GM18508 (cell line): ENCODE measurements at regions not wholly inside any gene's neighbourhood (a gene's known extent, or its start where the extent isn't known, plus 50 kb on each side); places are given as distances from the start of the nearest gene placed in this dataset.

Source experiments
- ATAC-seq: cut with Tn5 transposase; IDR thresholded peaks from one replicate; pipeline ENCODE4 v1.9.1; 2021; ENCODE audit warnings: moderate number of reproducible peaks; ENCODE audit not compliant: insufficient read depth, unreplicated experiment

DNA sequence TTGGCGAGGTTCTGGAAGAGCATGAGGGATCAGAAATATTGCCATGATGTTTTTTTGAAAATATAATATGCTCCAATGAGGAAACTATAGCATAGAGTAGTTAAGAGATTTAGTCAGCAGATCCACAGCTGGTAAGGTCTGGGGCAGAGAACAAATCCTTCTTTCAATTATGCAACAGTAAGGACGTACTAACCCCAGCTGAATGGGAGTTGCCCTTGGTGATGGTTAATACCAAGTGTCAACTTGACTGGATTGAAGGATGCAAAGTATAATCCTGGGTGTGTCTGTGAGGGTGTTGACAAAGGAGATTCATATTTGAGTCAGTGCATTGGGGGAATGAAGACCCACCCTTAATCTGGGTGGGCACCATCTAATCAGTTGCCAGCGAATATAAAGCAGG is 745.5 kb upstream of the NRSN1 start:
- no peak for ATAC-seq

DNA sequence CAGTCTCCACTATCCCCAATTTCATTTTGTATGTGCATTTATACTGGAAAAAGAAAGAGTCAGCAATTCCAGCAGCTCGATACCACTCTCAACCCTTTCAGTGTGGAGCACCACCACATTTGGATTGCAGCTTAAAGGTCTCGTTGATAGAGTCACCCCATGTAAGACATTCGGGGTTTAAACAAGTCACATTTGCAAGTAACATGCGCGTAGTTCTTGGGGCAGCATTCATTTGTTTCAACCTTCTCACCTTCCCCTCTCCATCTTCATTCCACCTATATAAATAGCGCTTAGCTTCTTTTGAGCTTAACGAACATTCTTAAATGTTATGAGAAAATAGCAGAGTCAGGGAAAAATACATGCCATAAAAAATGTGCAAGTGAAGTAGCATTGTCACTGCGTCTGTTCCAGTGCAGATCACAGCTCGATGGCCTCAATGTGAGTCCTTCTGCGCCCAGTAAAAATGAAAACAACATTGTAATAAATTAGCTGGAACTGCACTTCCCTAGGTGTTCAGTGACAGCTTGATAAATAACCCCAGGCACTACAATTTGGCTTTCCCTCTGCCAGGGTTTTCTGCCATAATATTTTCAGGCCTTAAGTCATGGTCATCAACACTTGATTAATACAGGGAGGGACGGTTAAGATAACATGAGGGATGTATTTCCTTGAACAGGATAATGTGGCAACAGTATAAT is 737.8 kb upstream of the NRSN1 start:
- ATAC-seq, result no peak

DNA sequence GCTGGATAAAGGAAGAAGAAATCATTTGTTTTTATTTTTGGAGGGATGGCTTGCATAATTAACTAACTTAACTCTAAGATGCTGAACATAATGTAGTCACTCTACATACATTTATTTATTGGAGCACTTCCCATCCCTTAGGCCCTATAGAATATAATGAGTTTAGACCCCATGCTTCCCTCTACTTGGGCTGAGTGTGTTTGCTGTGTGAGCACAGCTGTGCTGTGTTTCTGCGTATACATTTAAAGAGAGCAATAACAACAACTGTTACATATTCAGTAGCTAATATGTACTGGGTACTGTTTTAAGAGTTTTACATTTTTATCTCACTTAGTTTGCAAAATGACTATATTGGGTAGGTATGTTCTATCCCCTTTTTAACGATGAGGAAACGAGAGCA is 736.6 kb upstream of the NRSN1 start:
- no peak for ATAC-seq

DNA sequence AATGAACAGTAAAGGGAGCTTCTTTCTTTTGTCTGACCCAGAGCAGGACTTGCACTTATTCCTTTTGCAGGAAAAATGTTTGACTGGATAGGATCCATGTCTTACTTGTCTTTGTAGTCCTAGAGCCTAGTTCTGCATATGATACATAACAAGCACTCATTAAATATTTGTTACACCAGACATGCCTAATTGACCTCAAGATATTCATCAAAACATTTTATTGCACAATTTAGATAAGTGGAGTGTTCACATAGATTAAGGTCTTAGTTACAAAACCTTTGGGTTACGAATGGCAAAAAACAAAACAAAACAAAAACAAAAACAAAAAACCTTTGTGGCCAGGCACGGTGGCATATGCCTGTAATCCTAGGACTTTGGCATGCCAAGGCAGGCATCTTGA is 735.8 kb upstream of the NRSN1 start:
- ATAC-seq, result no peak

DNA sequence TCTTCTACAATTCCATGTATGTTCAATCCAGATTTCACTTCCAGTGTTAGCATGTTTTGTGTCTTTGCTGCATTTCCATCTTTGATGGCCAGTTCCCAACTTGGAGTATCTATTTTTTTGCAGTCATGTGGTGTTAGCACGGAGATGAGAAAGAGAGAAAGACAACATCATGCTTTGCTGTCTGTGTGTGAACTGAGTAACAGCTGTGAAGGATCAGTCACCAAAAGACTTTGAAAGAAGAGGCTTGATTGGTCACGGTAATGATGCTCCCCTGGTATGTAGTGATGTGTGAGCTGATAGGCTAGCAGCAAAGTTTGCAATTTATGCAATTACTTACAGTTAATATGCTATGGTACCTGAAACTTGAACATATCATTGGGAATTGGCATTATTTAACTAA is 731.3 kb upstream of the NRSN1 start:
- no peak for ATAC-seq

DNA sequence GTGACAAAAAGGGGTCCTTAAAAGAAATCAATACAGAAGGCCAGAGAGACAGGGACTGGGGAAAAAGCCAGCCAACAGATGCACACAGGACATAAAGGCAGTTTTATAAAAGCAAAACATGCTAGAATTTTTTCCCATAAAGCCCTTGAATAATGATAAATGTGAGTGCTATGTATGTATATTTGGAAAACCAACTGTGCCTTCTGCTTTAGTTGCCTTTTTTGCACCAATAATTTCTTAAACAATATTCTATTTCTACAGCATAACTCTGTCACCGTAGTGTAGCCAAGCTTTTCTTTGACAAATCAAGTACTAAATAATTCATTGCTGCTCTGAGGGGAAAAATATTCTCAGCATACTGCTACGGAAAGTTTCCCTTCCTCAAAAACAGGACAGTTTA is 730.6 kb upstream of the NRSN1 start:
- ATAC-seq, result no peak

DNA sequence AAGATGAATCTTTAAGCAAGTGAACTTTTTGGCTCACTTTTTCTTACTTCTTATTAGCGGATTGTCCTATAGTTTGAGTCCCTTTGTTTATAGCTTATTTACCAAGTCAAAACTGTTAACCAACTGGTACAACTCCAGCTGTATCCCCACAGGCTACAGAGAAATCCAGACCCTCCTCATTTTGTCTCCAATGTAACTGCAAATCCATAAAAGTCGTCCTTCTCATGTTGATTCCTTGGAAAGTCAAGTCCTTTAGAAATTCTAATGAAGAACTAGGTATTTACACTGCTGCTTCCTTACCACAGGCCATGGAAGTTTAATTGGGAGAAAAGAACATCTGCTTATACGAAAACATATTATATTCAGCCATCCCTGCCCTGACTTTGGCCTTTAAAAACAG is 729.1 kb upstream of the NRSN1 start:
- ATAC-seq, result no peak

DNA sequence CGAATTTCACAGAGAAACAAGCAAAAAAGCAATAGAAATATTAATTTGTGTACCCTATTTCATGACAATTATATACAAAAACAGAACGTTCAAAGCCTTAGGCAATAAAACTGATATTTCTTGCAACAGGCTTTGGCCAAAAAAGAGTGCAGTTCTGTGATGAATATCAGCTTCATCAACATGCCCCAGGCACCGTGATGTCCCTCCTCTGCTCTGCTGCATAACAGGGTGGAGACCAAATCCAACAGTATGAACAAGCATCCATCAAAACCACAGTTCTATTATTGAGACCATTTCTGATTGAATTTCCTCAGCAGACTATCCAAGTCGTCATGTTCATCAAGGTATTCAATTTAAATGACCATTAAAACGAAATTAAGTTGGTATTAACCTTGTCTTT is 722.6 kb upstream of the NRSN1 start:
- ATAC-seq, result no peak

DNA sequence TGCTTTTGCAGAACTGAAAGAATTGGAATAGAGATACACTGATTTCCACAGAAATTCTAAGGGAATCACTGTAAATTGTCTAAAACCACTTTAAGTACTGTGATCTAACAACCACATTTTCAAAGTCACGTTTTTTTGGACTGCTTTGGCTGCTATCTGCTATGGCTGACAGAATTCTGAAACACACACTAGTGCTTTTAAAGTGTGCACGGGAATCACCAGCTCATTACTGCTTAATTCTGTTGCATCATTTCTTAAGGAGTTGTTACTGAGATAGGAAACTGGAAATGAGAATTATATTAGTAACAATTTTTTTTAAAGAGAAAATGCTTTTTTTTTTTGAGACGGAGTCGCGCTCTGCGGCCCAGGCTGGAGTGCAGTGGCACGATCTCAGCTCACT is 716.5 kb upstream of the NRSN1 start:
- ATAC-seq, result no peak

DNA sequence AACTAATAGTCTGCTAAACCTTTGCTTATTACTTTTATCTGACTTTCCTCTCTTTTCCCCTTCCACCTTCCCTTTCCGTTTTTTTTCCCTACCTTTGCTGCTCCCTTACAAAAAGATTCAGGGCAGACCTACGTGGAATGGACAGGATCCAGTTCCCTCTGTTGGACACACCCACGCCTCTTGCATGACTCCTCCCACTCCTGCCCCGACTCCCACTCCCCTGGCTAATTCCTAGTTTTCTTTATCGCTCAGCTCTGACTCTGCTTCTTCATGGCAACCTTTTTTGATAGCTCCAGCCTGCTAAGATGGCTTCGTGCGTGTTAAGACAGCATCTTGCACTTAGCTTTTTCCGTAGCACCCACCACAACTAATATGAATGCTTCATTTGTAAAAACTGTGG is 715.6 kb upstream of the NRSN1 start:
- no peak for ATAC-seq

DNA sequence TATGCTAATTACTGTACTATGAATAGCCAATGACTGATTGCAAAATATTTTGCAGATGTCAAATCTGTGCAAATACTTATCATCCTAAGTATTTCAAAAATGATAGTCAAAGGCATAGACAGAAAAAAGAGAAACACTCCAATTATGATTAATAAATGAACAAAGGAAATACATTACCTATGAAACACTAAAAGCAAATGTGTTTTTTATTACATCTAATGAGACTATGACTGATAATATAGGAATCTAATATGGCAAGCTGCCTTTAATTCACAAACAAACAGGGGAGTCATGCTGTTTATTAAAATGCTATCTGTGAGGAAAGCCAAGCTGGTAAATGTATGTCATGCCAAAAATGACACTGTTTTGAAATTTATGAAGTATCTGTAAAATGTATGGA is 713.2 kb upstream of the NRSN1 start:
- no peak for ATAC-seq

DNA sequence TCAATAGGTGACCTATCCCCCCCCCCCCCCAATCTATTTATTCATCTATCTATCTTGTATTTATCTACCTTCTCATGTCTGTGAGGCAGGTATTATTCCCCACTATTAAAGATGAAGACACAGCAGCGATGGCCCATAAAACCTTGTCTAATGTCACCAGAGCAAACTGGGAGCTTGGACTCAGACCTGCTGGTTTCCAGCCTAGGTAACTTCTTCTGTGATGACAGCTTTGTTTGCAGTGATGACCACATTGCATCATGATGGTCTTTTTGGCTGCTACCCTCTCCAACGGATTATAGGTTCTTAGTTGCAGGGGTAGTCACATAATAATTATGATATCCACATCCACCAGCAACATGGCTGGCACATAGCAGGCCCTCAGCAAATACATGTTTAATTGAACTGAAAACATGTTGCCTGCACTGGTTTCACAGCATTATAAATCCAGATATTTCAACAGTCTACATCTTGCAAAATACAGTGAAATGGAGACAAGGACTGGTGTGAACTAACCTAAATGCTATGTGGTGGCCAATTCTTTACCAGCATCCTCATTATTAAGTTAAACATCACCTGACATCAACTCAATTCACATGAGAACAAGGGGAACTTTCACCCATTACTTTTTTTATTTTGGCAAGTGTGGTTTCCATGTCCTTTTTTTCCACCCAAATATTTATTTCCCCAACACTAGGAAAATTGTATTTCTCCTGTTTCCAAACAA is 712.5 kb upstream of the NRSN1 start:
- ATAC-seq, result no peak

DNA sequence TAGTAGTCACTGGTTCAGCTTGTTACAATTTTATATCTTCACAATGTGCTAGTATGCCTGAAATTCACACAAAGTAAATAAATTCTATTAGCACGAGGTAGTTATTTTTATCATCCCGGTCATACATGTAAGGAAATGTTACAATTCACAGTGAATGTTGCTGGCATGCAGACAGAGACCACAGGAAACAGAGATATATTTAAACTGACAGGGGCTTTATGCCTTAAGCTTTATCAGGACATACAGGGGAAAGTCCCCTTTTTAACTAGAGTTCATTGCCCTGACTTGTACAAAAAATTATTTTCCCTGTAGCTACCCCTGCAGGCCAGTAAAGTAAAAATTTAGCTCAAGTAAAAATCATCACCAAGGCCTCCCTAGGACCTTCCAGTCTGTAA is 712.0 kb upstream of the NRSN1 start:
- ATAC-seq, result no peak

DNA sequence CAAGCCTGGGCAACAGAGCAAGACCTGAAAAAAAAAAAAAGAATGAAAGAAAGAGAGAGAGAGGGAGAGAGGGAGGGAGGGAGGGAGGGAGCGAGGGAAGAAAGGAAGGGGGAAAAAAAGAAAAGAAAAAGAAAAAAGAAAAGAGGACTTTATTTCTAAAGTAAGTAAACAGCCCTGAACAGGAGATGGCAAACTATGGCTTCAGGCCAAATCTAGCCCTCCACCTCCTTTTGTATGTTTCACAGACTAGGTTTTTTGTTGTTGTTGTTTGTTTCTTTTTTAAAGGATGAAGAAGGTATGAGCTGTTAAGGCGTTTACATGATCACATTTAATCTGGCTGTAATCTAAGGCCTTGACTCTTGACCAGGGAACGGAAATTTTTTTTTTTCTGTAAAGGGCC is 711.1 kb upstream of the NRSN1 start:
- no peak for ATAC-seq

DNA sequence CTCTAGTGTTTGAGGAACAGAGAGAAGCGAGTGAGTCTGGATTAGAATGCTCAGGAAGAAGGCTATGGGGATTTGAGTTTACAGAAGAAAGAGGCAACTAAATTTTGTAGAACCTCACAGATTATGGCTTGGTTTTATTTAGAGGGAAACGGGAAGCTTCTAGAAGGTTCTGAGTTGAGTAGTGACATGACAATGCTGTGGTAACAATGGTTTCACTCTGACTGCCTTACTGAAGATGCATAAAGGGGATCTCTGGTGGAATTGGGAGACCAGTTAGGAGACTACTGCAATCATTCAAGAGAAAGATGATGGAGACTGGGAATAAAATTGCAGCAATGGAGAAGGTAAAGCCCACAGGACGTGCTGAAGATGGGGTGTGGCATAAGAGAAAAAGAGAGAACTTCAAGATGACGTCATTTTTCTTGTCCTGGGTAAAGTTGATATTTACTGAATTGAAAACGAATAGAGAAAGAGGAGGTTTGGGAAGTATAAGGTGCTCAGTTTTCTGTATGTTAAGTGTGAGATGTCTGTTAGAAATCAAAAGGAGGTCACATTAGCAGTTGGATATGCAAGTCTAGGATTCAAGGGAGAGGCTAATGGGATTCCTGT is 710.1 kb upstream of the NRSN1 start:
- ATAC-seq, result no peak

DNA sequence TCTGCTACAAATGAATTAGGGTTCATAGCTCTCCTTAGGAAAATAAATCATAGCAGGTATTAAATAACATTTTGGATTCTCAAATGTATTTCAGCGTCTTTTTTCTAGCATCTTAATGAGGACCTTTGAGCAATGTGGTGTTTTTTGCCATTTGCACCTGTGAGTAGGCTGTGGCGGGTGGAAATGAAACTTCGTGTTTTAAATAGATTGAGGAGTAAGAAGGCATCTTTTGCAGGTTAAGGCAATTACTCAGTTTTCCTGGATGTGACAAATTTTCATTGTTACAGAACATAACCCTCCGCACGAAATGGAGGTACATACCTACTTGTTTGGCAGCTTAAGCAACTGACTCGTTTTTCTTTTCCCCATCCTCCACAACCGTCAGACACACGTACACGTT is 708.9 kb upstream of the NRSN1 start:
- no peak for ATAC-seq

DNA sequence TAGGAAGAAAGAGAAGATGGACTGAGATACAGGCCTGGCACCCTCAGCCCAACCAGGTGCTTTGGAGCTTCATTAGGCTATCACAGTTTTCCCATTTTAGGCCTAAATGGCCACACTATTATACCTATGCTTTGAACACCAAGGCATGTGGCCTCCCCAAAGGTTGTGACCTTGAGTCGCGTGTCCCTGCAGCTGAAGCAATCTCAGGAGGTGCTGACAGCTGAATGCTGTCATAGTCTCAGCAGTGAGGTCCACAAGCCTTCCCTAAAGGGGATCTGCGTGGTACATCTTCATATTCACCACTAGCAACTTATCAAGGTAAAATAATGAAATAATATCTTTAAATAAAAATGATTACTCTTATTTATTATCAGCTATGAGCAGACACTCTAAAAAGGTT is 707.9 kb upstream of the NRSN1 start:
- no peak for ATAC-seq

DNA sequence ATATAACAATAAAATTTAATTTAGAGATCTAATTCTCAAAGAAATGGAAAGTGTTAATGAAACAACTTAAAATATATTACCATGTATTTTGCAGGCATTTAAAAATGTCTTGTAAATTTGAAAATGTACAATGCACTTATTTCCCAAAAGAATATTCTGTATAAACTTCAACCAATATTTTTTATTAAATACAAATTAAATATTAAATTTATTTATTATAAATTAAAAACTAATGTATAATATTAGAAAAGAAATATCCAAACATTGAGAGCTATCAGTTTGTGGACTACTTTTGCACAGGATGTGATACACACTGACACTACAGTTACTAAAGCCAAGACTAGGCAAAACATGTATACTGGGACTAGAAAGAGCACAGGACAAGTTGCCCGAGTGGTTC is 707.0 kb upstream of the NRSN1 start:
- ATAC-seq, result no peak

DNA sequence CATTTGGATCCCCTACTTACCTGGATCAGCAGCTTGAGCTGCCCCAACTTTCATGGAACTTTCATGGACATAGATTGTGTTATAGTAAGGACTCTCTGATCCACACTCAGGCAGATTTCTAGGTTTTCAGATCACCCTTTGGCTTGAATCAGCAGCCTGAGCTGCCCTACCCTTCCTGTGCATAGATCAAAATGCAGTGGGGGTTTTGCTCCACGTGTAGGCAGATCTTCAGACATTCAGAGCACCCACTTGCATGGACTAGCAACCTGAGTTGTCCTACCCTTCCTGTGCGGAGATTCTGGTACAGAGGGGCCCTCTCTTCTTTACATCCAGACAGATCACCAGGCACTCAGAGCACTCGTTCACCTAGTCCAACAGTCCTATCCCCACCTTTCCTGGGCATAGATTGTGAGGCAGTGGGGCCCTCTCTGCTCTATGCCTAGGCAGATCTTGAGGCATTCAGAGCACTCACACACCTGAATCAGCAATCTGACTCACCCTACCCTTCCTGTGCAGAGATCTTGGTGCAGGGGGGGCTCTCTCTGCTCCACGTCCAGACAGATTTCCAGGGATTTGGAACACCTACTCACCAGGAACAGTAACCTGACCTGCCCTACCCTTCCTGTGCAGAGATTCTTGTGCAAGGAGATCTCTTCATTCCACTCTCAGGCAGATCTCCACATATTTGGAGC is 705.2 kb upstream of the NRSN1 start:
- no peak for ATAC-seq

DNA sequence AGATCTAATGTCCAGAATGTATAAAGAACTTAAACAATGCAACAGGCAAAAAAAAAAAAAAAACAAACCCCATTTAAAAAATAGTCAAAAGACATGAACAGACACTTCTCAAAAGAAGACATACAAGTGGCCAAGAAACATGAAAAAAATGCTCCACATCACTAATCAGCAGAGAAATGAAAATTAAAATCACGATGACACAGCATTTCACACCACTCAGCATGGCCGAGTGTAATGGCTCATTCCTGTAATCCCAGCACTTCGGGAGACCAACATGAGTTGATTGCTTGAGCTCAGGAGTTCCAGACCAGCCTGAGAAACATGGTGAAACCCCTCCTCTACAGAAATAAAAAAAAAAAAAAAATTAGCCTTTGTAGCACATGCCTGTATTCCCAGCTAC is 701.4 kb upstream of the NRSN1 start:
- no peak for ATAC-seq

DNA sequence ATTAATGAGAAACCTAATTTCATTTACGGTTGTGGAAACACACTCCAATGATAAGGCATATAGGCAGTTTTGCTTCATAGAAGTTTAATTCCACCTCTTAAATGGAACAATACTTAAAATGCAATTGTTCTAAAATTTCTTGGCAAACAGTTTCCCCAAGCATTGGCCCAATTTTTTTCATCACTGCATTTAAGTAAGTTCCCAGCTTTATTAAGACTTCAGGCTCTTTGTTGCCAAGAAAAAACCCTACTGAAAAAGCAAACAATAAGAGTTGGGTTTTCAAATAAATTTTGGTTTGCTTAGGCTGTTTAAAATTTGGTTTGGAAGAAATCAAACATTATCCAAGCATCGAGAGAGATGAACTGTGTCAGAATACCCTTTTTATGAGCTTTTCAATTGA is 690.9 kb upstream of the NRSN1 start:
- no peak for ATAC-seq
